PC-9 (cell line): ENCODE measurements at regions not wholly inside any gene's neighbourhood (a gene's known extent, or its start where the extent isn't known, plus 50 kb on each side); places are given as distances from the start of the nearest gene placed in this dataset.

Source experiments
- BruUV-seq: library from RNA; stranded (reverse); fragments of 400-500 nt; replicated peaks from 2 replicates; lab custom pipeline; 2021; lab: Mats Ljungman, UMichigan
- CTCF ChIA-PET: fragments of 300-600 bp; sonication (Branson Sonifier 250); formaldehyde crosslinking; loops from one replicate; lab custom pipeline; 2022; ENCODE audit warnings: antibody characterized with exemption; lab: Charles Lee
- POLR2A ChIA-PET: fragments of 300-600 bp; sonication (Branson Sonifier 250); formaldehyde crosslinking; loops from one replicate; lab custom pipeline; 2022; ENCODE audit warnings: antibody characterized with exemption; ENCODE audit not compliant: unreplicated experiment; lab: Charles Lee
- DNase-seq, 2 experiments: peaks; one replicate each; pipeline versions ENCODE4 v3.0.0 to v3.0.0-alpha.2; 2015 to 2022; ENCODE audit warnings: mixed read lengths in 1 of 2
- H2AFZ ChIP-seq: fragments of 200-600 bp; sonication (generic); 2 replicates; pipeline ENCODE4 v1.8.1; 2017; ENCODE audit warnings: antibody characterized with exemption
- H3F3A ChIP-seq: fragments of 200-600 bp; sonication (generic); 2 replicates; pipeline ENCODE4 v1.8.1; 2017; ENCODE audit warnings: antibody characterized with exemption, mild to moderate bottlenecking, low read depth; ENCODE audit not compliant: insufficient read depth
- H3K27ac ChIP-seq: fragments of 200-600 bp; sonication (generic); 2 replicates; pipeline ENCODE4 v1.6.1; 2016; ENCODE audit warnings: mixed run types
- H3K27me3 ChIP-seq: fragments of 200-600 bp; sonication (generic); 2 replicates; pipeline ENCODE4 v1.6.1; 2016; ENCODE audit warnings: low read depth, mixed run types; ENCODE audit not compliant: insufficient read depth
- H3K36me3 ChIP-seq: fragments of 200-600 bp; sonication (generic); 2 replicates; pipeline ENCODE4 v1.6.1; 2016; ENCODE audit warnings: low read depth, mixed run types
- H3K4me1 ChIP-seq: fragments of 200-600 bp; sonication (generic); replicated peaks from 2 replicates; pipeline ENCODE4 v1.6.1; 2016; ENCODE audit warnings: mixed run types; ENCODE audit not compliant: insufficient read depth
- H3K4me2 ChIP-seq: fragments of 200-600 bp; sonication (generic); 2 replicates; pipeline ENCODE4 v1.6.1; 2017; ENCODE audit warnings: mixed run types
- H3K4me3 ChIP-seq: fragments of 200-600 bp; sonication (generic); 2 replicates; pipeline ENCODE4 v1.6.1; 2016; ENCODE audit warnings: mixed run types
- H3K79me2 ChIP-seq: fragments of 200-600 bp; sonication (generic); 2 replicates; pipeline ENCODE4 v1.6.1; 2017; ENCODE audit warnings: low read depth, mixed run types
- H3K9me2 ChIP-seq: fragments of 200-600 bp; sonication (generic); 2 replicates; pipeline ENCODE4 v1.8.1; 2017; ENCODE audit warnings: mild to moderate bottlenecking; ENCODE audit not compliant: insufficient read depth
- H3K9me3 ChIP-seq: fragments of 200-600 bp; sonication (generic); 2 replicates; pipeline ENCODE4 v1.8.1; 2016; ENCODE audit warnings: low read depth; ENCODE audit not compliant: insufficient read depth
- H4K20me1 ChIP-seq: fragments of 200-600 bp; sonication (generic); 2 replicates; pipeline ENCODE4 v1.8.1; 2017; ENCODE audit not compliant: insufficient read depth
- CTCF ChIP-seq: fragments of 200-600 bp; sonication (generic); conservative IDR thresholded peaks from 2 replicates; pipeline ENCODE4 v1.6.1; 2017; ENCODE audit warnings: mixed run types, antibody characterized with exemption, mild to moderate bottlenecking, moderate library complexity
- EZH2 ChIP-seq: fragments of 200-600 bp; sonication (generic); IDR thresholded peaks from 2 replicates; pipeline ENCODE4 v1.8.0; 2017; ENCODE audit warnings: antibody characterized with exemption, low read depth
- intact Hi-C: fragments of 100-400 bp; cut with micrococcal nuclease; formaldehyde crosslinking; loops from one replicate; pipeline ENCODE4 v1.10.0; 2022; ENCODE audit not compliant: unreplicated experiment

DNA sequence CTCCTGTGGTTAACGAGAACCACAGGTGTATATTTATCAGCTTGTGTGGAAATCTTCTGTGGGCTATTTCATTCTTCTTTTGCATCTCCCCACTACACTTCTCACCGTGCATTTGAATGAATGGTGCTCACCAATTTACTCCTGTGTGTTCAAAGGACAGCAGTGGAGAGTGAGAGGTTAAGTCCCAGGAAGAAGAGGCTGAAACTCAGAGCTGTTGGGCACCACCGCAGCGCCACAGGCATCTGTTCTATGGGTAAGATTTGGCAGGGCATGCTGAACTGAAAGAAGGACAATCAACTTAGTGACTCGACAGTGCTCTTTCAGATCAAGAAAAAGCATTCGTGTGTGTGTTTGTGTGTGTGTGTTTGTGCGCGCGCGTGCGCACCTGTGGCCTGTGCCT, 297.9 kb upstream of the SIX2 start:
- intact Hi-C loops: no loop called here
- no peaks in the 10 kb centered on the region for H3K27me3 ChIP-seq
- ChIA-PET POLR2A (no interaction called here), CTCF (no interaction called here)
- no peaks in the 10 kb centered on the region for H3F3A ChIP-seq
- H3K27ac ChIP-seq: no peak overlapping the region
- no peak overlapping the region for H3K4me2 ChIP-seq
- no peaks in the 10 kb centered on the region for H3K79me2 ChIP-seq
- no peaks in the 10 kb centered on the region for H3K9me3 ChIP-seq
- no peaks in the 10 kb centered on the region for H3K9me2 ChIP-seq
- no peak for DNase-seq
- TF ChIP-seq CTCF: no peak
- TF ChIP-seq EZH2: no peak
- BruUV-seq: no TSS peak
- no peaks in the 10 kb centered on the region for H3K36me3 ChIP-seq
- no peak overlapping the region for H2AFZ ChIP-seq
- no peaks in the 10 kb centered on the region for H3K4me1 ChIP-seq
- H4K20me1 ChIP-seq: no peaks in the 10 kb centered on the region
- no peak overlapping the region for H3K4me3 ChIP-seq

- no peaks in the 10 kb centered on the region for H3K36me3 ChIP-seq
- DNase-seq: no peak
- H3K4me1 ChIP-seq: no peaks in the 10 kb centered on the region
- H3K9me2 ChIP-seq: no peaks in the 10 kb centered on the region
- H3K27ac ChIP-seq: no peak overlapping the region
- no peak overlapping the region for H3K4me2 ChIP-seq
- CTCF ChIA-PET: no interaction called here
- no TSS peak for BruUV-seq
- intact Hi-C loops: no loop called here
- POLR2A ChIA-PET: no interaction called here
- H3K4me3 ChIP-seq: no peak overlapping the region
- no peaks in the 10 kb centered on the region for H4K20me1 ChIP-seq
- no peaks in the 10 kb centered on the region for H3K9me3 ChIP-seq
- H3F3A ChIP-seq: no peaks in the 10 kb centered on the region
- TF ChIP-seq EZH2: no peak
- no peak for TF ChIP-seq CTCF
- no peak overlapping the region for H2AFZ ChIP-seq
- H3K79me2 ChIP-seq: no peaks in the 10 kb centered on the region
- H3K27me3 ChIP-seq: no peaks in the 10 kb centered on the region
Measured at GRCh38 chr2:45305599-45305998, 296.3 kb upstream of the SIX2 start.

- BruUV-seq: no TSS peak
- no peaks in the 10 kb centered on the region for H3K4me1 ChIP-seq
- no peak overlapping the region for H3K4me3 ChIP-seq
- no peaks in the 10 kb centered on the region for H4K20me1 ChIP-seq
- no peaks in the 10 kb centered on the region for H3K27me3 ChIP-seq
- intact Hi-C loops: no loop called here
- H3K27ac ChIP-seq: no peak overlapping the region
- TF ChIP-seq CTCF: no peak
- no peak for TF ChIP-seq EZH2
- CTCF ChIA-PET: no interaction called here
- H3F3A ChIP-seq: no peaks in the 10 kb centered on the region
- no peak for DNase-seq
- no peaks in the 10 kb centered on the region for H3K9me2 ChIP-seq
- H2AFZ ChIP-seq: no peak overlapping the region
- H3K36me3 ChIP-seq: no peaks in the 10 kb centered on the region
- POLR2A ChIA-PET: interaction anchor here (0.5 kb wide), 1 partner anchor 184 kb away, joined by 3 read pairs; no protein-coding TSS in a partner anchor
- H3K4me2 ChIP-seq: no peak overlapping the region
- H3K79me2 ChIP-seq: no peaks in the 10 kb centered on the region
- no peaks in the 10 kb centered on the region for H3K9me3 ChIP-seq
Measured at GRCh38 chr2:45303417-45304202, 294.4 kb upstream of the SIX2 start.
